ENCODE measurements at regions not wholly inside any gene's neighbourhood (a gene's known extent, or its start where the extent isn't known, plus 50 kb on each side); places are given as distances from the start of the nearest gene placed in this dataset.

- DNase-seq: no peak
Measured at GRCh38 chr2:158905784-158906183, 62.7 kb upstream of the TANC1 start.

- no peak for DNase-seq
Measured at GRCh38 chr2:158907926-158908456, 60.4 kb upstream of the TANC1 start.

- DNase-seq: no peak
Measured at GRCh38 chr2:158912112-158912511, 56.3 kb upstream of the TANC1 start.

- no peak for DNase-seq
Measured at GRCh38 chr2:158912765-158913164, 55.7 kb upstream of the TANC1 start.

- DNase-seq: peak; percentile 49
Measured at GRCh38 chr2:158914066-158914465, 54.4 kb upstream of the TANC1 start.

- peak; percentile 90 for DNase-seq
Measured at GRCh38 chr2:158914731-158915130, 53.7 kb upstream of the TANC1 start.

GRCh38 chr2:158917121-158917520, 51.3 kb upstream of the TANC1 start:
- DNase-seq: no peak

GRCh38 chr2:158918452-158918851, 50.0 kb upstream of the TANC1 start:
- DNase-seq: no peak
